Keratinocyte (primary cell): ENCODE measurements at regions not wholly inside any gene's neighbourhood (a gene's known extent, or its start where the extent isn't known, plus 50 kb on each side); places are given as distances from the start of the nearest gene placed in this dataset.

ENCODE experiments used
- DNase-seq: peaks from one replicate; pipeline ENCODE4 v3.0.0-alpha.2; 2011; ENCODE audit warnings: low read depth, missing footprints, low spot score
- FAIRE-seq: peaks from 2 replicates; lab custom pipeline; 2011; peaks lifted over from hg19 to GRCh38; lab: Jason Lieb, UNC
- H2AFZ ChIP-seq: 2 replicates; pipeline ENCODE4 v1.6.0; 2012; ENCODE audit warnings: low read length, control low read depth, inconsistent platforms; ENCODE audit not compliant: control insufficient read depth
- H3K27ac ChIP-seq: 2 replicates; pipeline ENCODE4 v1.5.1; 2011; ENCODE audit warnings: low read length; ENCODE audit not compliant: control insufficient read depth, insufficient read depth
- H3K27me3 ChIP-seq: 3 replicates; pipeline ENCODE4 v1.6.0; 2011; ENCODE audit warnings: low read length; ENCODE audit not compliant: control insufficient read depth, insufficient read depth; ENCODE audit errors: extremely low read depth
- H3K36me3 ChIP-seq, 2 experiments: 2 replicates in 1 of 2; 3 replicates in 1 of 2; pipeline ENCODE4 v1.5.1; 2011; ENCODE audit warnings: low read length in 2 of 2, mild to moderate bottlenecking in 1 of 2; ENCODE audit not compliant: control insufficient read depth in 2 of 2, insufficient read depth in 2 of 2; ENCODE audit errors: extremely low read depth in 1 of 2
- H3K4me1 ChIP-seq: 3 replicates; pipeline ENCODE4 v1.5.1; 2011; ENCODE audit warnings: low read length; ENCODE audit not compliant: control insufficient read depth, insufficient read depth; ENCODE audit errors: extremely low read depth
- H3K4me2 ChIP-seq: 3 replicates; pipeline ENCODE4 v1.6.0; 2011; ENCODE audit warnings: low read depth, low read length; ENCODE audit not compliant: control insufficient read depth, insufficient read depth; ENCODE audit errors: extremely low read depth
- H3K4me3 ChIP-seq, 3 experiments: fragments of 200-600 bp in 1 of 3; sonication (generic) in 1 of 3; 2 replicates in 2 of 3; 3 replicates in 1 of 3; pipeline ENCODE4 v1.5.1; 2011 to 2016; ENCODE audit warnings: low read length in 3 of 3, mild to moderate bottlenecking in 3 of 3, control low read depth in 2 of 3, inconsistent platforms in 1 of 3, low read depth in 1 of 3, mixed read lengths in 1 of 3, mixed run types in 1 of 3, moderate library complexity in 1 of 3; ENCODE audit not compliant: control insufficient read depth in 2 of 3, insufficient read depth in 2 of 3; ENCODE audit errors: extremely low read depth in 1 of 3
- H3K79me2 ChIP-seq: 2 replicates; pipeline ENCODE4 v1.6.0; 2012; ENCODE audit warnings: low read length; ENCODE audit not compliant: control insufficient read depth, insufficient read depth
- H3K9ac ChIP-seq: 3 replicates; pipeline ENCODE4 v1.6.0; 2011; ENCODE audit warnings: low read length; ENCODE audit not compliant: control insufficient read depth, insufficient read depth; ENCODE audit errors: extremely low read depth
- H3K9me1 ChIP-seq: 3 replicates; pipeline ENCODE4 v1.6.0; 2011; ENCODE audit warnings: low read length; ENCODE audit not compliant: control insufficient read depth, insufficient read depth; ENCODE audit errors: extremely low read depth
- H3K9me3 ChIP-seq: 2 replicates; pipeline ENCODE4 v1.5.1; 2012; ENCODE audit warnings: low read depth, low read length; ENCODE audit not compliant: control insufficient read depth
- H4K20me1 ChIP-seq: 3 replicates; pipeline ENCODE4 v1.6.0; 2011; ENCODE audit warnings: low read length; ENCODE audit not compliant: control insufficient read depth, insufficient read depth; ENCODE audit errors: extremely low read depth
- EZH2 ChIP-seq: IDR thresholded peaks from one replicate; pipeline ENCODE4 v1.6.1; 2012; ENCODE audit warnings: inconsistent platforms, mild to moderate bottlenecking, low read length, moderate library complexity
- dilution Hi-C: fragments of 300-500 bp; cut with MboI; formaldehyde crosslinking; loops from one replicate; pipeline ENCODE4 v1.7.0; 2020; ENCODE audit warnings: low sequenced_read_pairs; ENCODE audit not compliant: extremely low pct_ligation_motif_present
- TF ChIP-seq, protein P1 (sequence below), 3 experiments: IDR thresholded peaks in 1 of 3; conservative IDR thresholded peaks in 1 of 3; optimal IDR thresholded peaks in 1 of 3; 2 replicates in 2 of 3; 3 replicates in 1 of 3; pipeline versions ENCODE3 to v1.5.1; 2011; ENCODE audit warnings: low read length in 3 of 3, mild to moderate bottlenecking in 3 of 3, moderate library complexity in 2 of 3, control low read depth in 1 of 3, inconsistent platforms in 1 of 3; ENCODE audit not compliant: insufficient read depth in 2 of 3; ENCODE audit errors: extremely low read depth in 1 of 3

DNA sequence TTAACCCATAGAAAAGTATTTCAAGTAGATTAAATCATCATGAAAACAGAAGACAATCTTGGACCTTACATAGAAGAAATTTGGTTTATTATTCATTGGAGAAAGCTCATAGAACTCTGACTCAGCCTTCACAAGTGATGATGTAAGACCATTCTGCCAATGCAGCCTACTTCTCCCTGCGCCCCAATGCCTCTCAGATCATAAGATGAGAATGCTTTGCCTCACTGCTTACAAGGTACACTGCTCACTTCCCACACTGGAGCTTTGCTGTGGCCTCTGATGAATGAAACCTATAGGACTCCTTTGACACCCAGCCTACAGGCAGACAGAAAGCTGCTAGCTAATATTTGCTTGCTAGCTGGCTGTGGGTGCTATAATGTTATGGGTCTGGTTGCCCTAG is 569.4 kb upstream of the STEAP1 start:
- no peaks in the 10 kb centered on the region for H3K4me1 ChIP-seq
- no peaks in the 10 kb centered on the region for H3K27me3 ChIP-seq
- no peaks in the 10 kb centered on the region for H4K20me1 ChIP-seq
- DNase-seq (no peak), FAIRE-seq (no peak)
- TF ChIP-seq, protein P1, sequence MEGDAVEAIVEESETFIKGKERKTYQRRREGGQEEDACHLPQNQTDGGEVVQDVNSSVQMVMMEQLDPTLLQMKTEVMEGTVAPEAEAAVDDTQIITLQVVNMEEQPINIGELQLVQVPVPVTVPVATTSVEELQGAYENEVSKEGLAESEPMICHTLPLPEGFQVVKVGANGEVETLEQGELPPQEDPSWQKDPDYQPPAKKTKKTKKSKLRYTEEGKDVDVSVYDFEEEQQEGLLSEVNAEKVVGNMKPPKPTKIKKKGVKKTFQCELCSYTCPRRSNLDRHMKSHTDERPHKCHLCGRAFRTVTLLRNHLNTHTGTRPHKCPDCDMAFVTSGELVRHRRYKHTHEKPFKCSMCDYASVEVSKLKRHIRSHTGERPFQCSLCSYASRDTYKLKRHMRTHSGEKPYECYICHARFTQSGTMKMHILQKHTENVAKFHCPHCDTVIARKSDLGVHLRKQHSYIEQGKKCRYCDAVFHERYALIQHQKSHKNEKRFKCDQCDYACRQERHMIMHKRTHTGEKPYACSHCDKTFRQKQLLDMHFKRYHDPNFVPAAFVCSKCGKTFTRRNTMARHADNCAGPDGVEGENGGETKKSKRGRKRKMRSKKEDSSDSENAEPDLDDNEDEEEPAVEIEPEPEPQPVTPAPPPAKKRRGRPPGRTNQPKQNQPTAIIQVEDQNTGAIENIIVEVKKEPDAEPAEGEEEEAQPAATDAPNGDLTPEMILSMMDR (optimal IDR thresholded peaks at IDR 0.05 in 1 of 3, IDR thresholded peaks at IDR 0.05 in 1 of 3, conservative IDR thresholded peaks at IDR 0.05 in 1 of 3; ENCODE audit: extremely low read depth in 1 of 3, insufficient read depth in 2 of 3, low read length in 3 of 3), result no peak
- TF ChIP-seq EZH2, result no peak
- no peaks in the 10 kb centered on the region for H3K79me2 ChIP-seq
- no peak overlapping the region for H3K4me3 ChIP-seq
- no peaks in the 10 kb centered on the region for H3K9me3 ChIP-seq
- H3K36me3 ChIP-seq, result no peaks in the 10 kb centered on the region
- H3K9ac ChIP-seq, result no peak overlapping the region
- dilution Hi-C loops, result no loop called here
- H3K4me2 ChIP-seq, result no peak overlapping the region
- H3K9me1 ChIP-seq, result no peaks in the 10 kb centered on the region
- no peak overlapping the region for H3K27ac ChIP-seq
- no peak overlapping the region for H2AFZ ChIP-seq

DNA sequence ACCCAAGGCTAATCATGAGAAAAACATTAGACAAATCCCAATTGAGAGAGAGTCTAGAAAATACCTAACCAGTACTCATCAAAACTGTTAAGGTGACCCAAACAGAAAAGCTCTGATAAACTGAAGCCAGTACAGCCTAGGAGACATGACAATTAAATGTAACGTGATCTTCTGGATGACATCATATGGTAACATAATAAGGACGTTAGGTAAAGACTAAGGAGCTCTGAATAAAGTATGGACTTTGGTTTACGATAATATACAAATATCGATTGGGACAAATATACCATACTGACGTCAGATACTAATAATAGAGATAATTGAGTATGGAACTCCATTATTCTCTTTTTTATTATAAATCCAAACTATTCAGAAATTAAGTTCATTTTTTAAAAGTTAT is 561.1 kb upstream of the STEAP1 start:
- DNase-seq (no peak), FAIRE-seq (no peak)
- Histone ChIP-seq H2AFZ (no peak overlapping the region), H3K4me2 (no peak overlapping the region), H3K27ac (no peak overlapping the region), H3K9ac (no peak overlapping the region), H4K20me1 (no peaks in the 10 kb centered on the region), H3K79me2 (no peaks in the 10 kb centered on the region), H3K27me3 (no peaks in the 10 kb centered on the region), H3K36me3 (no peaks in the 10 kb centered on the region), H3K9me3 (no peaks in the 10 kb centered on the region), H3K4me3 (no peak overlapping the region), H3K4me1 (no peaks in the 10 kb centered on the region), H3K9me1 (no peaks in the 10 kb centered on the region)
- TF ChIP-seq EZH2, result no peak
- TF ChIP-seq, protein P1 (optimal IDR thresholded peaks at IDR 0.05 in 1 of 3, IDR thresholded peaks at IDR 0.05 in 1 of 3, conservative IDR thresholded peaks at IDR 0.05 in 1 of 3; ENCODE audit: extremely low read depth in 1 of 3, insufficient read depth in 2 of 3, low read length in 3 of 3), result no peak
- dilution Hi-C loops, result no loop called here
